NCI-H2227 (cell line): ENCODE measurements at regions not wholly inside any gene's neighbourhood (a gene's known extent, or its start where the extent isn't known, plus 50 kb on each side); places are given as distances from the start of the nearest gene placed in this dataset.
"Not testable (repeated sequence)": the region's sequence is repeated elsewhere in the genome, so short reads cannot be mapped to it uniquely, and the experiment has no call there.

Experiments used
- DNase-seq: peaks from one replicate; lab custom pipeline; 2025; ENCODE audit not compliant: unreplicated experiment; lab: John Stamatoyannopoulos, UW

- no peak for DNase-seq
Observed at GRCh38 chr1:192418552-192419285, 101.9 kb downstream of the RGS21 start.

GRCh38 chr1:192430644-192431043 lies 113.9 kb downstream of the RGS21 start:
- DNase-seq, result no peak

DNA sequence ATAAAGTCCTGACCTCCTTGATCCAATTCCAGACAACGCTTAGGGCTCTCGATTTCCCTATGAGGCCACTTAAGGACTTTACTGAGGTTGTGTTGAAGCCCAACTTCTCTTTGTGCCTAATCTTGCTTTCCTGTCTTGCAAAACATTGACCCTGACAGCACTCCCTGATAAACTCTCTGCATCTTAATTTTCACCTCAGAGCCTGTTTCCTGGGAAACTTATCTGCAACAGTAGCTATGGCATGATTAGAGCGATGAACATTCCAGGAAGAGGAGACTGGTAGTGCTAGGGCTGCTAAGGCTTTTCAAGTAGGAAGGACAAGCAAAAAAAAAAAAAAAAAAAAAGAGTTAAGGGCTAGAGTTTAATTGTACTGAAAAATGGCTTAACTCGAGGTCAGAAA lies 118.9 kb downstream of the RGS21 start:
- DNase-seq, result no peak

DNA sequence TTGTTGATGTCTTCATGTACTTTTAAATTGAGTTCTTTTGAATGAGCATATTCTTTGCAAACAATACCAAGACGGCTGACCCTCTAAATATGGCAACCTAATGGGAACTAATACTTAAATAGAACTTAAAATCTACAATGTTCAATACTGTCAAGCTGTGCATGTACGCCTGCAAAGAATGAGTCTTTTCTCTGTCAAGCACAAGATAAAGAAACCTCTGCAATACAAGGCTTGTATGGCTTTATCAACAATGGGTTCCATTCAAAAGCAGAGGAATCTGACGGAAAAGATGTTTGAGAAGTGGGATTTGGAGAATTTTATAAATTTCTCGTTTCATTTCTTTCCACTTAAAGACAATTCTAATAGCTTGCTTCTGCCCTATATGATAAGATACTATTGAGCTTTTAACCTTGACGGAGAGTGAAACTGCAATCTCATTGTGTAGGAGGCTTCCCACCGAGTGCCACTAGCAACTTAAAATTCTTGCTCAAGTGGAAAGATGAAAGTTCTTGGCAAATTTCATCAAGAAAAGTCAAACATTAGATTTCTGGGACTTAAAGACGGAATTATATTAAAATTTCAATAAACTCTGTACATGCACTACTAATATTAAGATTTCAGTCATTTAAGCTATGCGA lies 119.8 kb downstream of the RGS21 start:
- no peak for DNase-seq

GRCh38 chr1:192438737-192439136 lies 121.9 kb downstream of the RGS21 start:
- DNase-seq, result no peak

- no peak for DNase-seq
Observed at GRCh38 chr1:192439373-192440025, 122.7 kb downstream of the RGS21 start.

DNA sequence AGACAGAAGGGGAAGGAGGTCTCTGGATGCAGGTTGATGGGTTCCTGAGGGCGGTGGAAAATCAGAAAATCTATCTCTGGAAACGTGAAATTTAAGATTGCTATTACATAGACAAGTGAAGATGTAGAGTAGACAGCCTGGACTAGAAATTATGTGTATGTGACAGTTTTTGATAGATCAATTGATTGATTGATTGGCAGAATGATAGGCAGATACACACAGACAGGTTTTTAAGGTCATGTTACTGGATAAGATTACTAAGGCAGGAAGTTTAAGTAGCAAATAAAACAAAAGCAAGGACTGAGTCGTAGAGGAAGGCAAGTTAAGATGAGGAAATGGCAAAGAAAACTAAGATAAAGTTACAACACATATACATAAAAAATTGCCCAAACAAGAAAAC lies 124.7 kb downstream of the RGS21 start:
- DNase-seq, result no peak

- no peak for DNase-seq
Observed at GRCh38 chr1:192442736-192443135, 125.9 kb downstream of the RGS21 start.

DNA sequence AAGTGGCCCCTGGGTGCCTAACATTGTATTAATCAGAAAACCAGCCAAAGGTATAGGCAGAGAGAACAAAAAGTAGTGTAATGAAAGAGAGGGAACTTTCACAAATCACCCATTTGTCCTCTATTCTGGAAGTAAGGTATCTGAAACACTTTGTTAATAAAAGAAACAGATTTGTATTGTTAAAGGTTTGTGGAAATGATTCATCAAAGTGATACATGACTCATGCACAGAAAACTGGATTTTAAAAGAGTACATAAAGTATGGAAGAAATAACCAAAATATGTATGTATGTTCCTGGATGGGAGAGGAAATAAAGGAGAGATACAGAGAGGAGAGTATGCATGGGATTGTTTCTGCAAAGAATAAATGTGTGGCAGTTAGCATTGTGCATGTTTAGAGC lies 126.8 kb downstream of the RGS21 start:
- DNase-seq, result no peak

DNA sequence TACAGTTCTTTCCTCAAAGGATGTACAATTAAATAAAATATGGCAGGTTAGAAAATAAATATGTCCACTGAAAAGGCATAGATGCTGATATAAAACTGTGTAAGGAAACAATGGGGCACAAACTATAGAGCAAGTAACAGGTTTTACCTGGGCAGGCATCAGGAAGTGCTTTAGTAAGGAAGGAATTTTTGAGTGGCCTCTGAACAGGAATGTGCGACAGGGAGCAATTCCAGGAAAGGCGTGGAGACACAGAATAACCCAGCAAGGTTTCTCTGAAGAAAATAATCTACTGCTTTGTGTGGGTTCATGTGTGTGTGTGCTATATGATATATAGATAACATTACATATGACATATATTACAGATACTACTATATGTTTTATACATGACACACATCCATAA lies 128.4 kb downstream of the RGS21 start:
- no peak for DNase-seq

DNA sequence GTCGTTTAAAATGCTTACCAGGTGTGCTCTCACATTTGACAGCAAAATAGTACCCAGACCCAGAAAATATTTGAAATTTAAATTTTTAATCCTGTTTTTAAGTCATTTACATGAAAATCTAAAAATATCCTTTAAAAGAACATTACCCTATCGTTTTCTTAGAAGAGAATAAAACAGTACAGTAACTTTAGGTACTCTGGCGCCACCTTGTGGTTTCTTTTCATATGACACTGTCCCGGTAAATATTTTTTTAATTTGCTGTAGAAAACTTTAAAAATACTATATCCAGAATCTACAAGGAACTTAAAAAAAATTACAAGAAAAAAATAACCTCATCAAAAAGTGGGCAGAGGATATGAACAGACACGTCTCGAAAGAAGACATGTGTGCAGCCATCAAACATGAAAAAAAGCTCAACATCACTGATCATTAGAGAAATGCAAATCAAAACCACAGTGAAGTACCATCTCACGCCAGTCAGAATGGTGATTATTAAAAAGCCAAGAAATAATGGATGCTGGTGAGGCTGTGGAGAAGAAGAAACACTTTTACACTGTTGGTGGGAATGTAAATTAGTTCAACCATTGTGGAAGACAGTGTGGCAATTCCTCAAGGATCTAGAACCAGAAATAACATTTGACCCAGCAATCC lies 129.2 kb downstream of the RGS21 start:
- DNase-seq, result peak; percentile 54

DNA sequence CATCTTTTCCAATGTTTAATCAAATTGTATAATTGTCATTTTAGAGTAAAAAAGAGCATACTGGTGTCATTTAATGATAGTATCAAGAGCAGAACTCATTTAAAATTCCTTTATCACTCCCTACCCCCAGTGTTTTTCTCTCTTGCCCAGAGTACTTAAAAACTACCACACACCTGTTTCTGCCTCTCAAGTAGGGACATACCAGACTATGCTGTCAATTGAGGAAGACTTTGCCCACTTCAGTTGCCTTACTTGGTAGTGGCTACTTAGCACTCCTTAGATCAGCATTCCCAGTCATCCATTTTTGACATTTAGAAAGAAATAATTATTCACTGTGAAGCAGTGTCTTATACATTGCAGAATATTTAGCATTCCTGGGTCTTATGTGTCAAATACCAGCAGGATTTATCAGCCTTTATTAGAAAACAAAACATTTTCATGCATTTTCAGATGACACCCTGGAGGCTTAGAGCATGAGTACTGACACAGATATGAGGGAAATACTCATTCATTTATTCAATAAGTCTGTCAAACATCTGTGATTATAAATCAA lies 127.5 kb upstream of the RGS1 start:
- DNase-seq, result no peak

GRCh38 chr1:192453360-192453992 lies 122.1 kb upstream of the RGS1 start:
- no peak for DNase-seq

DNA sequence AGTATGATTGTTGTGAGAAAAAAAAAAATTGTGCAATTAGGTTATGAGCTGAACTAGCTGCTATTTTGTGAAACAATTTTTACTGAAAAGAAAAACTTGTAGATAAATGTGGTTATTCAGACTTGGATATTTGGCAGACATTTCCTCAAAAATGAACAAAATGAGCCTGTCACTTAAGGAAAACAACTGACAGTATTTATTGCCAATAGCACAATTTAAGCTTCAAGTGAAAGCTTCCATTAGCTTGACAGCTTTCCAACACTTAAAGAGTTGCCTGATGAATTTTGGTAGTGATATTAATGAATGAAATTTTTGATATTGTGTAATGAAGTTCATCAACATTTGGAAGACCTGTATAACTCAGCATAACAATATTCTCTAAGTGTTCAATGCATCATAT lies 116.1 kb upstream of the RGS1 start:
- DNase-seq, result no peak

- DNase-seq, result no peak
Observed at GRCh38 chr1:192461684-192462083, 113.9 kb upstream of the RGS1 start.

DNA sequence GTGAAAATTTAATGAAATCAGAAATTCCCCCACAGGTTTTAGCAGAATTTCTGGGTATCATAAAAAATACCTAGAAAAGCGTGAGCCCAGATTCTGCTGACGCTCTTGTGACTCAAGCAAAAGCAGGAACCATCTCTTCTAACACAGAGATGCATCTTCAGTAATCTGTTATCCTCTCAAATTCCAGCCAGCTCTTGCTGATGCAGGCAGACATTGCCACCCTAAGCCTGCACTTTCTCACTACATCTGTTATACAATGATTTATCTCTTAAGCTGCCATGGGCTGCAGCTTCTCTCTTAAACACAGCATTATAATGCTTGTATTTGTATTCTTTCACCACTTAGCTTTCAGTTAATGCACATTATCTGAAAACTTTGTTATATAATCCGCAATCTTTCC lies 113.0 kb upstream of the RGS1 start:
- no peak for DNase-seq

GRCh38 chr1:192463661-192464060 lies 111.9 kb upstream of the RGS1 start:
- no peak for DNase-seq

DNA sequence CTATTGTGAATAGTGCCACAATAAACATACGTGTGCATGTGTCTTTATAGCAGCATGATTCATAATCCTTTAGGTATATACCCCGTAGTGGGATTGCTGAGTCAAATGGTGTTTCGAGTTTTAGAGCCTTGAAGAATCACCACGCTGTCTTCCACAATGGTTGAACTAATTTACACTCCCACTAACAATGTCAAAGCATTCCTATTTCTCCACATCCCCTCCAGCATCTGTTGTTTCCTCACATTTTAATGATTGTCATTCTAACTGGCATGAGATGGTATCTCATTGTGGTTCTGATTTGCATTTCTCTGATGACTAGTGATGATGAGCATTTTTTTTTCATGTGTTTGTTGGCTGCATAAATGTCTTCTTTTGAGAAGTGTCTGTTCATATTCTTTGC lies 110.4 kb upstream of the RGS1 start:
- not testable (repeated sequence) for DNase-seq

DNA sequence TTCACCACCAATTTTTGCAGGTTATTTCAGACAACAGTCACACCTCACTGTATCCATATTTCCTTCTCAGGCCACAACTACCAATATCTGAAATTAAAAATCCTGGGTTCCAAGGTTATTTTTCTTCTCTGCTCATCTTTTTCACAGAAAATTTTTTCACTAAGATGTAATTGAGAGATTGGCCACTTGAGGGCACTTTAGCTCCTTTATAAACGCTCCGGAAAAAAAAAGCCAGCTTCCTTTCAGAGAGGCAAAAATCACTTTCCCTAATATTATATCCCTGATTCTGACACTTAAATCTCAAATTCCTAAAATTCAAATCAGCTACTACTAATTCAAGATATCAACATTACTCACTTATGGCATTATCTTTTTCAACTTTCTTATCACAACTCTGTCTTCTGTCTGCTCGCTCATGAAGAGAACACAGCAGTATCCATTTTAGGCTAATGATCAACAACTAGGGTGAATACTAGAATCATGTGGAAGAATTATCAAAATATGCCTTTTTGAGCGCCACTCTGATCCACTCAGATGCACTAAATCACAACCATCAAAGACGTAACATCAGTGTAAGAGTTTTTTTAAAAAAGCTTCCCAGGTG lies 101.4 kb upstream of the RGS1 start:
- peak; percentile 77 for DNase-seq

DNA sequence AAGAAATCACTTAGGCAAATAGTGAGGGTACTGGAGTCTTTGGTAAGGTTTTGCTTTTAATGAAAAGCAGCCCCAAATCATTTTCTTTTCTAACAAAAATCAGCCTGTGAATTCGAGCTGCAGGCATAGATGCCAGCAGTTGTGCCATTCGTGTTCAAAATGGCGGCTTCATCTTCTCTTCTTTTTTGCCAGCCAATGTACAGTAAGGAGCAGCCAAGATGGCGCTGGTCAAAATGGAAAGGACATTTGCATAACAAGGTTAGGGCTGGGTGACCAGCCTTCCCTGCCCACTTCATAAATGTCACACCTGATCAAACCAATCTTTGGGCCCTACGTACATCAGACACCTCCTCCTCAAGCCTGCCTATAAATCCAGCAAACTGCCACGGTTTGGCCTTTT lies 100.2 kb upstream of the RGS1 start:
- no peak for DNase-seq

DNA sequence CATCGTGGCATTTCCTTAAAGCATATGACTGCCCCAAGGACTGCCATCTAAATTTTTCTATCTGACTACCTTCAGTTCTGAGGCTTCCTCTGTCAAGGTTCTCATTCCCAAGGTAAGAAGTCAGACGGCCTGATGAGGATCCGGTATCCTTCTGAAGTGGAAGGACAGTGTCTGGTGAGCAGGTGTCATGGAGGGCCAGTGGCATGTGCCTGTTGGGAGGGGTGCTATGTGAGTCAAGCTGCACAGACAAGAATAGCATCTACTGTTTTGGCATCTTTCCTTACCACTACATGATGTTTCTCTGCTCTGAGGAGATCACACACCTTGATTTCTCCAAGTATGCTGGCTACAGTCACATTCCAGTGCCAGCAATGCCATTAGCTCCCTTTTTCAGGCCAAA lies 99.6 kb upstream of the RGS1 start:
- no peak for DNase-seq
